ENCODE measurements at regions not wholly inside any gene's neighbourhood (a gene's known extent, or its start where the extent isn't known, plus 50 kb on each side); places are given as distances from the start of the nearest gene placed in this dataset.

- Histone ChIP-seq H3K36me3 (ENCODE audit: low read depth) (no peaks in the 10 kb centered on the region), H3K4me1 (ENCODE audit: low read depth) (no peaks in the 10 kb centered on the region), H3K9me3 (no peaks in the 10 kb centered on the region), H3K4me3 (no peak overlapping the region)
- DNase-seq (peak in 2 of 3 donors; percentile 9 to 30), ATAC-seq (no peak)
- intact Hi-C loops (cut with DNase I, micrococcal nuclease) = no loop called here
- TF ChIP-seq CTCF (IDR thresholded peaks at IDR 0.05) = no peak
These were observed 212.4 kb upstream of the C14orf180 start for GRCh38 chr14:104366931-104367865.

- H3K4me1 ChIP-seq (ENCODE audit: low read depth) = no peaks in the 10 kb centered on the region
- H3K9me3 ChIP-seq = no peaks in the 10 kb centered on the region
- H3K36me3 ChIP-seq (ENCODE audit: low read depth) = no peaks in the 10 kb centered on the region
- TF ChIP-seq CTCF (IDR thresholded peaks at IDR 0.05) = no peak
- H3K4me3 ChIP-seq = no peak overlapping the region
- DNase-seq (peak in 1 of 3 donors; percentile 33), ATAC-seq (no peak)
- intact Hi-C loops (cut with DNase I, micrococcal nuclease) = no loop called here
These were observed 211.5 kb upstream of the C14orf180 start for GRCh38 chr14:104367866-104368750.

- H3K9me3 ChIP-seq = no peaks in the 10 kb centered on the region
- DNase-seq (peak in 1 of 3 donors; percentile 22), ATAC-seq (no peak)
- no peak overlapping the region for H3K4me3 ChIP-seq
- H3K4me1 ChIP-seq (ENCODE audit: low read depth) = no peaks in the 10 kb centered on the region
- intact Hi-C loops (cut with DNase I, micrococcal nuclease) = no loop called here
- H3K36me3 ChIP-seq (ENCODE audit: low read depth) = no peaks in the 10 kb centered on the region
- TF ChIP-seq CTCF (IDR thresholded peaks at IDR 0.05) = no peak
These were observed 210.8 kb upstream of the C14orf180 start for GRCh38 chr14:104368751-104369100.

- TF ChIP-seq CTCF (IDR thresholded peaks at IDR 0.05) = no peak
- Histone ChIP-seq H3K4me3 (no peak overlapping the region), H3K4me1 (ENCODE audit: low read depth) (no peaks in the 10 kb centered on the region), H3K9me3 (no peaks in the 10 kb centered on the region), H3K36me3 (ENCODE audit: low read depth) (no peaks in the 10 kb centered on the region)
- intact Hi-C loops (cut with DNase I, micrococcal nuclease) = no loop called here
- ATAC-seq (no peak), DNase-seq (peak in 1 of 3 donors; percentile 17)
These were observed 210.4 kb upstream of the C14orf180 start for GRCh38 chr14:104369208-104369607.

GRCh38 chr14:104370256-104370870 is 209.2 kb upstream of the C14orf180 start:
- no peak for TF ChIP-seq CTCF (IDR thresholded peaks at IDR 0.05)

More at GRCh38 chr14:104370256-104370870, 209.2 kb upstream of the C14orf180 start:
- Histone ChIP-seq H3K36me3 (ENCODE audit: low read depth) (no peaks in the 10 kb centered on the region), H3K4me1 (ENCODE audit: low read depth) (no peaks in the 10 kb centered on the region), H3K4me3 (no peak overlapping the region), H3K9me3 (no peaks in the 10 kb centered on the region)
- DNase-seq (peak in 2 of 3 donors; percentile 42), ATAC-seq (peak; percentile 41)
- intact Hi-C loops (cut with DNase I, micrococcal nuclease) = no loop called here

Measured in mucosa of descending colon (tissue), 3 donors.